ENCODE measurements at regions not wholly inside any gene's neighbourhood (a gene's known extent, or its start where the extent isn't known, plus 50 kb on each side); places are given as distances from the start of the nearest gene placed in this dataset.
"Not testable (repeated sequence)": the region's sequence is repeated elsewhere in the genome, so short reads cannot be mapped to it uniquely, and the experiment has no call there.

DNA sequence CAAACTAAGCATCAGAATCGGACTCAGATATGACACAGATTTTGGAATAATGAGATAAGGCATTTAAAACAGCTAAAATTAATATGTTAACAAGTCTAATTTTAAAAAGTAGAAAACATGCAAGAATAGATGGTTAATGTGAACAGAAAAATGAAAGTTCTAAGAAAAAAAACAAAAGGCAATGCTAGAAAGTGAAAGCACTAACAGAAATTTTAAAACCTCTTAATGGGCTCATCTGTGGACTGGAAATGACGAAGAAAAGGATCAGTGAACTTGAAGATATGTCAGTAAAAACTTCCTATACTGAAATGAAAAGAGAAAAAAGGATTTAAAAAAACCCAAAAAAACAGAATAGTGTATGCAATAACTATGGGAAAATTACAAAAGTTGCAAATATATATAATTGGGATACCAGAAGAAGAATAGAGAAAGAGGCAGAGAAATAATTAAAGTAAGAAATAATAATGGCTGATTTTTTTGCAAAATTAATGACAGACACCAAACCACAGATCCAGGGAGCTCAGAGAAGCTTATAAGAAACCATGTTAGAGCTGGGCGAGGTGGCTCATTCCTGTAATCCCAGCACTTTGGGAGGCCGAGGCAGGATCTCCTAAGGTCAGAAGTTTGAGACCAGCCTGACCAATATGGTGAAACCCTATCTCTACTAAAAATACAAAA, 61.7 kb upstream of the KIF13A start:
- no peaks in the 10 kb centered on the region for H3K9me3 Mint-ChIP-seq
- DNase-seq (no peak), ATAC-seq (ENCODE audit: low read depth in 2 of 2) (no peak)
- H3K27me3 Mint-ChIP-seq, result peaks cover 19% of the 10 kb centered on the region
- no peak overlapping the region for H3K4me3 Mint-ChIP-seq
- Histone ChIP-seq H3K4me1 (ENCODE audit: control insufficient read depth, insufficient read depth, low read length, poor library complexity, severe bottlenecking) (no peaks in the 10 kb centered on the region), H3K27ac (ENCODE audit: insufficient read depth, low read length, poor library complexity, severe bottlenecking) (no peak overlapping the region), H3K27me3 (ENCODE audit: control insufficient read depth, insufficient read depth, low read length) (no peaks in the 10 kb centered on the region), H3K4me3 (ENCODE audit: low read depth, low read length) (no peak overlapping the region), H3K36me3 (ENCODE audit: control insufficient read depth, insufficient read depth, low read length) (no peaks in the 10 kb centered on the region), H3K9me3 (ENCODE audit: control insufficient read depth in 2 of 2, low read length in 2 of 2) (no peaks in the 10 kb centered on the region)
- H3K27ac Mint-ChIP-seq, result no peak overlapping the region
- H3K4me1 Mint-ChIP-seq, result peaks cover 0 to 6% (median 0%) of the 10 kb centered on the region in 4 donors
- no peaks in the 10 kb centered on the region for H3K36me3 Mint-ChIP-seq

- Histone ChIP-seq H3K4me1 (ENCODE audit: control insufficient read depth, insufficient read depth, low read length, poor library complexity, severe bottlenecking) (no peaks in the 10 kb centered on the region), H3K36me3 (ENCODE audit: control insufficient read depth, insufficient read depth, low read length) (no peaks in the 10 kb centered on the region), H3K27ac (ENCODE audit: insufficient read depth, low read length, poor library complexity, severe bottlenecking) (no peak overlapping the region), H3K4me3 (ENCODE audit: low read depth, low read length) (no peak overlapping the region), H3K9me3 (ENCODE audit: control insufficient read depth in 2 of 2, low read length in 2 of 2) (no peaks in the 10 kb centered on the region), H3K27me3 (ENCODE audit: control insufficient read depth, insufficient read depth, low read length) (no peaks in the 10 kb centered on the region)
- Mint-ChIP-seq H3K36me3 (no peaks in the 10 kb centered on the region), H3K9me3 (no peaks in the 10 kb centered on the region), H3K4me3 (no peak overlapping the region), H3K4me1 (peaks cover 0 to 6% (median 0%) of the 10 kb centered on the region in 4 donors), H3K27ac (no peak overlapping the region), H3K27me3 (peaks cover 19% of the 10 kb centered on the region)
- no peak for ATAC-seq (ENCODE audit: low read depth in 2 of 2)
- no peak for DNase-seq
Observed at GRCh38 chr6:18047406-18047805, 60.0 kb upstream of the KIF13A start.

- Mint-ChIP-seq H3K36me3 (no peaks in the 10 kb centered on the region), H3K9me3 (no peaks in the 10 kb centered on the region), H3K4me1 (peaks cover 0 to 6% (median 0%) of the 10 kb centered on the region in 4 donors), H3K4me3 (no peak overlapping the region), H3K27me3 (peaks cover 19% of the 10 kb centered on the region), H3K27ac (no peak overlapping the region)
- no peaks in the 10 kb centered on the region for H3K9me3 ChIP-seq (ENCODE audit: control insufficient read depth in 2 of 2, low read length in 2 of 2)
- H3K36me3 ChIP-seq (ENCODE audit: control insufficient read depth, insufficient read depth, low read length), result no peaks in the 10 kb centered on the region
- no peaks in the 10 kb centered on the region for H3K4me1 ChIP-seq (ENCODE audit: control insufficient read depth, insufficient read depth, low read length, poor library complexity, severe bottlenecking)
- DNase-seq, result no peak
- no peak overlapping the region for H3K27ac ChIP-seq (ENCODE audit: insufficient read depth, low read length, poor library complexity, severe bottlenecking)
- H3K4me3 ChIP-seq (ENCODE audit: low read depth, low read length), result no peak overlapping the region
- no peak for ATAC-seq (ENCODE audit: low read depth in 2 of 2)
- no peaks in the 10 kb centered on the region for H3K27me3 ChIP-seq (ENCODE audit: control insufficient read depth, insufficient read depth, low read length)
Observed at GRCh38 chr6:18045507-18045906, 58.1 kb upstream of the KIF13A start.

- Histone ChIP-seq H3K4me3 (ENCODE audit: low read depth, low read length) (no peak overlapping the region), H3K36me3 (ENCODE audit: control insufficient read depth, insufficient read depth, low read length) (no peaks in the 10 kb centered on the region), H3K4me1 (ENCODE audit: control insufficient read depth, insufficient read depth, low read length, poor library complexity, severe bottlenecking) (no peaks in the 10 kb centered on the region), H3K27ac (ENCODE audit: insufficient read depth, low read length, poor library complexity, severe bottlenecking) (no peak overlapping the region), H3K27me3 (ENCODE audit: control insufficient read depth, insufficient read depth, low read length) (no peaks in the 10 kb centered on the region), H3K9me3 (ENCODE audit: control insufficient read depth in 2 of 2, low read length in 2 of 2) (no peaks in the 10 kb centered on the region)
- ATAC-seq (ENCODE audit: low read depth in 2 of 2), result no peak
- no peak overlapping the region for H3K4me3 Mint-ChIP-seq
- no peak overlapping the region for H3K27ac Mint-ChIP-seq
- DNase-seq, result no peak
- no peaks in the 10 kb centered on the region for H3K36me3 Mint-ChIP-seq
- H3K9me3 Mint-ChIP-seq, result no peaks in the 10 kb centered on the region
- H3K27me3 Mint-ChIP-seq, result peaks cover 16% of the 10 kb centered on the region
- peaks cover 0 to 6% (median 0%) of the 10 kb centered on the region in 4 donors for H3K4me1 Mint-ChIP-seq
Observed at GRCh38 chr6:18044108-18044783, 56.8 kb upstream of the KIF13A start.

GRCh38 chr6:18042536-18043145, 55.2 kb upstream of the KIF13A start:
- Mint-ChIP-seq H3K36me3 (no peaks in the 10 kb centered on the region), H3K4me1 (no peaks in the 10 kb centered on the region), H3K4me3 (no peak overlapping the region), H3K27ac (no peak overlapping the region), H3K9me3 (no peaks in the 10 kb centered on the region), H3K27me3 (peaks cover 12% of the 10 kb centered on the region)
- Histone ChIP-seq H3K4me1 (ENCODE audit: control insufficient read depth, insufficient read depth, low read length, poor library complexity, severe bottlenecking) (no peaks in the 10 kb centered on the region), H3K36me3 (ENCODE audit: control insufficient read depth, insufficient read depth, low read length) (no peaks in the 10 kb centered on the region), H3K4me3 (ENCODE audit: low read depth, low read length) (no peak overlapping the region), H3K27me3 (ENCODE audit: control insufficient read depth, insufficient read depth, low read length) (no peaks in the 10 kb centered on the region), H3K27ac (ENCODE audit: insufficient read depth, low read length, poor library complexity, severe bottlenecking) (no peak overlapping the region), H3K9me3 (ENCODE audit: control insufficient read depth in 2 of 2, low read length in 2 of 2) (no peaks in the 10 kb centered on the region)
- DNase-seq (no peak), ATAC-seq (ENCODE audit: low read depth in 2 of 2) (no peak)

DNA sequence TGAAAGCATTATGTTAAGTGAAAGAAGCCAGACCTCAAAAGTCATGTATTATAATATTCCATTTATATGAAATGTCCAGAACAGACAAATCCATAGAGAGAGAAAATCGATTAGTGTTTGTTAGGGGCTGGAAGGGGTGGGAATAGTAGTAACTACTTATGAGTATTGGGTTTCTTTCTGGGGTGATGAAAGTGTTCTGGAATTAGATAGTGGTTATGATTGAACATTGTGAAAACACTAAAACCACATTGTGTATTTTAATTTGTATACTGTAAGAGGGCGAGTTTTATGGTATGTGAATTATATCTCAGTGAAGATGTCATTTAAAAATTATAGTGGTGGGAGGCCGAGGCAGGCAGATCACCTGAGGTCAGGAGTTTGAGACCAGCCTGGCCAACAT, 52.0 kb upstream of the KIF13A start:
- no peaks in the 10 kb centered on the region for H3K36me3 ChIP-seq (ENCODE audit: control insufficient read depth, insufficient read depth, low read length)
- H3K27ac ChIP-seq (ENCODE audit: insufficient read depth, low read length, poor library complexity, severe bottlenecking), result no peak overlapping the region
- H3K9me3 ChIP-seq (ENCODE audit: control insufficient read depth in 2 of 2, low read length in 2 of 2), result no peaks in the 10 kb centered on the region
- no peaks in the 10 kb centered on the region for H3K4me1 Mint-ChIP-seq
- no peaks in the 10 kb centered on the region for H3K4me1 ChIP-seq (ENCODE audit: control insufficient read depth, insufficient read depth, low read length, poor library complexity, severe bottlenecking)
- H3K27ac Mint-ChIP-seq, result no peak overlapping the region
- no peaks in the 10 kb centered on the region for H3K36me3 Mint-ChIP-seq
- H3K4me3 Mint-ChIP-seq, result no peak overlapping the region
- H3K9me3 Mint-ChIP-seq, result no peaks in the 10 kb centered on the region
- H3K4me3 ChIP-seq (ENCODE audit: low read depth, low read length), result no peak overlapping the region
- DNase-seq (no peak), ATAC-seq (ENCODE audit: low read depth in 2 of 2) (no peak)
- H3K27me3 ChIP-seq (ENCODE audit: control insufficient read depth, insufficient read depth, low read length), result no peaks in the 10 kb centered on the region
- H3K27me3 Mint-ChIP-seq, result peaks cover 13% of the 10 kb centered on the region

- H3K9me3 Mint-ChIP-seq; H3K27ac ChIP-seq (ENCODE audit: insufficient read depth, low read length, poor library complexity, severe bottlenecking); H3K36me3 Mint-ChIP-seq; DNase-seq; H3K4me1 ChIP-seq (ENCODE audit: control insufficient read depth, insufficient read depth, low read length, poor library complexity, severe bottlenecking); ATAC-seq (ENCODE audit: low read depth in 2 of 2); H3K27me3 ChIP-seq (ENCODE audit: control insufficient read depth, insufficient read depth, low read length); H3K4me3 Mint-ChIP-seq; H3K9me3 ChIP-seq (ENCODE audit: control insufficient read depth in 2 of 2, low read length in 2 of 2); H3K27ac Mint-ChIP-seq; H3K36me3 ChIP-seq (ENCODE audit: control insufficient read depth, insufficient read depth, low read length); H3K4me3 ChIP-seq (ENCODE audit: low read depth, low read length); H3K4me1 Mint-ChIP-seq: not testable (repeated sequence)
- H3K27me3 Mint-ChIP-seq, result peaks cover 13% of the 10 kb centered on the region
Observed at GRCh38 chr6:18038235-18038634, 50.8 kb upstream of the KIF13A start.
